HG03342 (cell line): ENCODE measurements at regions not wholly inside any gene's neighbourhood (a gene's known extent, or its start where the extent isn't known, plus 50 kb on each side); places are given as distances from the start of the nearest gene placed in this dataset.

ENCODE experiments used
- ATAC-seq: cut with Tn5 transposase; IDR thresholded peaks from one replicate; pipeline ENCODE4 v1.9.1; 2021; ENCODE audit warnings: mild to moderate bottlenecking, moderate library complexity; ENCODE audit not compliant: unreplicated experiment

- no peak for ATAC-seq
Observed at GRCh38 chr2:167471332-167471731, 583.1 kb downstream of the XIRP2 start.

GRCh38 chr2:167462379-167462778 lies 574.1 kb downstream of the XIRP2 start:
- ATAC-seq = no peak

- ATAC-seq = no peak
Observed at GRCh38 chr2:167454036-167454435, 565.8 kb downstream of the XIRP2 start.

GRCh38 chr2:167451496-167452289 lies 563.4 kb downstream of the XIRP2 start:
- no peak for ATAC-seq

- no peak for ATAC-seq
Observed at GRCh38 chr2:167450364-167450763, 562.1 kb downstream of the XIRP2 start.

- ATAC-seq = no peak
Observed at GRCh38 chr2:167440382-167440781, 552.1 kb downstream of the XIRP2 start.

- ATAC-seq = no peak
Observed at GRCh38 chr2:167438206-167438605, 549.9 kb downstream of the XIRP2 start.

GRCh38 chr2:167431949-167432348 lies 543.7 kb downstream of the XIRP2 start:
- no peak for ATAC-seq

GRCh38 chr2:167430447-167430846 lies 542.2 kb downstream of the XIRP2 start:
- ATAC-seq = no peak

- ATAC-seq = no peak
Observed at GRCh38 chr2:167424803-167425755, 536.8 kb downstream of the XIRP2 start.

GRCh38 chr2:167424221-167424620 lies 535.9 kb downstream of the XIRP2 start:
- no peak for ATAC-seq

- no peak for ATAC-seq
Observed at GRCh38 chr2:167423731-167424130, 535.5 kb downstream of the XIRP2 start.

- no peak for ATAC-seq
Observed at GRCh38 chr2:167420211-167420610, 531.9 kb downstream of the XIRP2 start.

GRCh38 chr2:167415068-167415467 lies 526.8 kb downstream of the XIRP2 start:
- ATAC-seq = no peak

GRCh38 chr2:167411367-167411766 lies 523.1 kb downstream of the XIRP2 start:
- ATAC-seq = no peak

GRCh38 chr2:167406558-167406957 lies 518.3 kb downstream of the XIRP2 start:
- no peak for ATAC-seq

- ATAC-seq = no peak
Observed at GRCh38 chr2:167404627-167405284, 516.5 kb downstream of the XIRP2 start.

- ATAC-seq = no peak
Observed at GRCh38 chr2:167401309-167401708, 513.0 kb downstream of the XIRP2 start.

GRCh38 chr2:167400546-167400945 lies 512.3 kb downstream of the XIRP2 start:
- ATAC-seq = no peak

- no peak for ATAC-seq
Observed at GRCh38 chr2:167398873-167399272, 510.6 kb downstream of the XIRP2 start.

GRCh38 chr2:167388901-167389300 lies 500.6 kb downstream of the XIRP2 start:
- no peak for ATAC-seq
